Upper lobe of left lung (tissue), 4 donors: ENCODE measurements at regions not wholly inside any gene's neighbourhood (a gene's known extent, or its start where the extent isn't known, plus 50 kb on each side); places are given as distances from the start of the nearest gene placed in this dataset.

Source experiments
- POLR2A ChIP-seq, 4 donors: fragments of 450-650 bp; IDR thresholded peaks; one replicate each; pipeline ENCODE4 v1.5.1; 2016 to 2017; ENCODE audit warnings: antibody characterized with exemption in 4 of 4, mild to moderate bottlenecking in 2 of 4
- TF ChIP-seq, protein P1 (sequence below), 6 experiments: fragments of 450-650 bp in 4 of 6; fragments of 200-600 bp in 2 of 6; sonication (generic) in 2 of 6; IDR thresholded peaks; one replicate each; pipeline ENCODE4 v1.5.1; 2016 to 2019; ENCODE audit warnings: antibody characterized with exemption in 6 of 6

DNA sequence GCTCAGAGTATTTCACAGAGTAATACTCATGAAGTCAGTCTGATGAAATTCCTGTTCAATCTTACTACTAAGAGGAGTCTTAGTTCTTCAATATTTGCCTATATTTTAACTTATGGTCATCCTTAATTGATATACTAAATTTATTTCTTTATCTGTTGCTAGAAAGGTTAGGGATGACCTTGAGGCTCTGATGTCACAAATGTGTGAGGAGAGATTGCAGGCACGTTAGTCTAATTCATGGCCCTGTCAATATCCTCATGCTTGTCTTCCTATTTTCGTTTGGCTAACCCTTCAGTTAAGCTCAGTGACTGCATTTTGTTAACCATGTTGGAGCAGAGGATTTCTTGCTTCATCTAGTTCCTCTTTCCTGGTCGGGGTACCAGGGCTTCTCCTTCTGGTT is 704.7 kb upstream of the COBL start:
- TF ChIP-seq, protein P1, sequence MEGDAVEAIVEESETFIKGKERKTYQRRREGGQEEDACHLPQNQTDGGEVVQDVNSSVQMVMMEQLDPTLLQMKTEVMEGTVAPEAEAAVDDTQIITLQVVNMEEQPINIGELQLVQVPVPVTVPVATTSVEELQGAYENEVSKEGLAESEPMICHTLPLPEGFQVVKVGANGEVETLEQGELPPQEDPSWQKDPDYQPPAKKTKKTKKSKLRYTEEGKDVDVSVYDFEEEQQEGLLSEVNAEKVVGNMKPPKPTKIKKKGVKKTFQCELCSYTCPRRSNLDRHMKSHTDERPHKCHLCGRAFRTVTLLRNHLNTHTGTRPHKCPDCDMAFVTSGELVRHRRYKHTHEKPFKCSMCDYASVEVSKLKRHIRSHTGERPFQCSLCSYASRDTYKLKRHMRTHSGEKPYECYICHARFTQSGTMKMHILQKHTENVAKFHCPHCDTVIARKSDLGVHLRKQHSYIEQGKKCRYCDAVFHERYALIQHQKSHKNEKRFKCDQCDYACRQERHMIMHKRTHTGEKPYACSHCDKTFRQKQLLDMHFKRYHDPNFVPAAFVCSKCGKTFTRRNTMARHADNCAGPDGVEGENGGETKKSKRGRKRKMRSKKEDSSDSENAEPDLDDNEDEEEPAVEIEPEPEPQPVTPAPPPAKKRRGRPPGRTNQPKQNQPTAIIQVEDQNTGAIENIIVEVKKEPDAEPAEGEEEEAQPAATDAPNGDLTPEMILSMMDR (IDR thresholded peaks at IDR 0.05), result no peak
- TF ChIP-seq POLR2A (IDR thresholded peaks at IDR 0.05), result no peak
